NCI-H1436 treated with DMSO at 0.1 percent for 48 hours (cell line): ENCODE measurements at regions not wholly inside any gene's neighbourhood (a gene's known extent, or its start where the extent isn't known, plus 50 kb on each side); places are given as distances from the start of the nearest gene placed in this dataset.
"Not testable (repeated sequence)": the region's sequence is repeated elsewhere in the genome, so short reads cannot be mapped to it uniquely, and the experiment has no call there.

Experiments
- DNase-seq: peaks from one replicate; lab custom pipeline; 2025; lab: John Stamatoyannopoulos, UW

- DNase-seq, result not testable (repeated sequence)
Measured at GRCh38 chr10:45056806-45057205, 56.1 kb downstream of the ZNF22 start.

GRCh38 chr10:45058580-45058979, 57.9 kb downstream of the ZNF22 start:
- no peak for DNase-seq

- DNase-seq, result no peak
Measured at GRCh38 chr10:45058992-45059561, 58.4 kb downstream of the ZNF22 start.

- DNase-seq, result no peak
Measured at GRCh38 chr10:45059632-45060031, 58.9 kb downstream of the ZNF22 start.

GRCh38 chr10:45061982-45062381, 61.3 kb downstream of the ZNF22 start:
- DNase-seq, result no peak

GRCh38 chr10:45063591-45064231, 63.0 kb downstream of the ZNF22 start:
- DNase-seq, result no peak

GRCh38 chr10:45064998-45065397, 64.3 kb downstream of the ZNF22 start:
- no peak for DNase-seq

- no peak for DNase-seq
Measured at GRCh38 chr10:45071043-45071813, 70.5 kb downstream of the ZNF22 start.

- no peak for DNase-seq
Measured at GRCh38 chr10:45075216-45075615, 74.5 kb downstream of the ZNF22 start.

GRCh38 chr10:45075826-45076380, 75.2 kb downstream of the ZNF22 start:
- no peak for DNase-seq

- no peak for DNase-seq
Measured at GRCh38 chr10:45076891-45077290, 76.2 kb downstream of the ZNF22 start.

GRCh38 chr10:45080331-45080730, 79.6 kb downstream of the ZNF22 start:
- no peak for DNase-seq

- DNase-seq, result no peak
Measured at GRCh38 chr10:45082176-45082575, 81.5 kb downstream of the ZNF22 start.

GRCh38 chr10:45091968-45092367, 91.2 kb downstream of the ZNF22 start:
- no peak for DNase-seq

GRCh38 chr10:45093945-45094344, 93.2 kb downstream of the ZNF22 start:
- DNase-seq, result no peak

- no peak for DNase-seq
Measured at GRCh38 chr10:45095286-45095685, 94.6 kb downstream of the ZNF22 start.

GRCh38 chr10:45096001-45096400, 95.3 kb downstream of the ZNF22 start:
- no peak for DNase-seq

- no peak for DNase-seq
Measured at GRCh38 chr10:45100429-45100828, 99.7 kb downstream of the ZNF22 start.

- DNase-seq, result no peak
Measured at GRCh38 chr10:45104674-45105073, 104.0 kb downstream of the ZNF22 start.

- DNase-seq, result not testable (repeated sequence)
Measured at GRCh38 chr10:45105309-45105708, 104.6 kb downstream of the ZNF22 start.

- DNase-seq, result no peak
Measured at GRCh38 chr10:45106236-45106856, 105.6 kb downstream of the ZNF22 start.

GRCh38 chr10:45111509-45111908, 110.8 kb downstream of the ZNF22 start:
- DNase-seq, result no peak

GRCh38 chr10:45117940-45118339, 117.2 kb downstream of the ZNF22 start:
- DNase-seq, result not testable (repeated sequence)
